IgD-negative memory B cell (primary cell): ENCODE measurements at regions not wholly inside any gene's neighbourhood (a gene's known extent, or its start where the extent isn't known, plus 50 kb on each side); places are given as distances from the start of the nearest gene placed in this dataset.

Experiments used
- H3K27ac Mint-ChIP-seq, 3 donors: one replicate each; pipeline ENCODE4 v1.8.0; 2020 to 2022; ENCODE audit warnings: mild to moderate bottlenecking in 3 of 3, mixed read lengths in 3 of 3, moderate library complexity in 1 of 3
- H3K27me3 Mint-ChIP-seq: one replicate; pipeline ENCODE4 v1.8.0; 2021; ENCODE audit warnings: mixed read lengths
- H3K36me3 Mint-ChIP-seq: one replicate; pipeline ENCODE4 v1.8.0; 2020; ENCODE audit warnings: mild to moderate bottlenecking, mixed read lengths
- H3K4me1 Mint-ChIP-seq, 3 donors: one replicate each; pipeline ENCODE4 v1.8.0; 2020 to 2022; ENCODE audit warnings: mixed read lengths in 3 of 3, mild to moderate bottlenecking in 1 of 3
- H3K4me3 Mint-ChIP-seq, 4 donors: one replicate each; pipeline ENCODE4 v1.8.0; 2020 to 2022; ENCODE audit warnings: mild to moderate bottlenecking in 4 of 4, mixed read lengths in 4 of 4, moderate library complexity in 3 of 4
- H3K9me3 Mint-ChIP-seq, 3 donors: one replicate each; pipeline ENCODE4 v1.8.0; 2020 to 2021; ENCODE audit warnings: mixed read lengths in 3 of 3, mild to moderate bottlenecking in 1 of 3

DNA sequence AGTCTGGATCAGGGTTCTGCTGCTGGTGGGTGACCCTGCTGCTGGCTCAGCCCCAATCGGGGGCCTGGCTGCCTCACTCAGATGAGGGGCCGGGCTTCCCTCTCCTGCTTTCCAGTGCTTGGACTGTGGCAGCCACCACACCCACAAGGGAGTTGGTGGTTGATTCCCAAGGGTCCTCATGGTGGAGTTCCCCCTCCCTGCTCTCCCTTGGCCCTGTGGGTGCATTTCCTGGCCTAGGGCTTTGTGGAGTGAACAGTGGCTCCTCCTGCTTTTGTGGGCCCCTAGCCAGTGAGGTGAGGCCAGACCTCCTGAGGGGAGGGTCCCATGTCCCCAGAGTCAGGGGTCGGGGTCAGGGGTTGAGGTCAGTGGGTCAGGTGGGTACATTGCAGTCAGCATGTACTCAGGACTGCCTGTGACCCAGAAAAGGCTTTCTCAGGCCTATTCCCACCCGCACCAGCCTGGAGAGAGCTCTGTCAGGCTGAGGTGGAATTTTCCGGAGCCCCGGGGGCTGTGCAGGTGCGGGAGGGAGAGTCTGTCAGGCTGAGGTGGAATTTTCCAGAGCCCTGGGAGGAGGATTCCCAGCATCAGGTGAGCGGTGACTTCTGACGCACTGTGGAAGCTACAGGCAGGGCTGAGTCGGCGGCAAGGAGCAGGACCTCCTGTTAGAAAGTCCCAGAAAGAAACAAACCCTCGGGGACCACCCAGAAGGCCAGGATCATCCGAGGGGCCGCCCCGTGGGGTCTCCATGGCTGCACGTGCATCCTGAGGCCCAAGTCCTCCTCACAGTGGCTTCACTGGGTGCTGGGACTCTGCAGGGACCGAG lies 94.4 kb upstream of the INSIG1 start:
- Mint-ChIP-seq H3K27ac (peak overlapping the region in 1 of 3 donors; percentile 31), H3K27me3 (no peaks in the 10 kb centered on the region), H3K4me1 (peaks cover 13 to 21% (median 19%) of the 10 kb centered on the region in 3 donors), H3K36me3 (peaks cover 2% of the 10 kb centered on the region), H3K9me3 (no peaks in the 10 kb centered on the region), H3K4me3 (no peak overlapping the region)

DNA sequence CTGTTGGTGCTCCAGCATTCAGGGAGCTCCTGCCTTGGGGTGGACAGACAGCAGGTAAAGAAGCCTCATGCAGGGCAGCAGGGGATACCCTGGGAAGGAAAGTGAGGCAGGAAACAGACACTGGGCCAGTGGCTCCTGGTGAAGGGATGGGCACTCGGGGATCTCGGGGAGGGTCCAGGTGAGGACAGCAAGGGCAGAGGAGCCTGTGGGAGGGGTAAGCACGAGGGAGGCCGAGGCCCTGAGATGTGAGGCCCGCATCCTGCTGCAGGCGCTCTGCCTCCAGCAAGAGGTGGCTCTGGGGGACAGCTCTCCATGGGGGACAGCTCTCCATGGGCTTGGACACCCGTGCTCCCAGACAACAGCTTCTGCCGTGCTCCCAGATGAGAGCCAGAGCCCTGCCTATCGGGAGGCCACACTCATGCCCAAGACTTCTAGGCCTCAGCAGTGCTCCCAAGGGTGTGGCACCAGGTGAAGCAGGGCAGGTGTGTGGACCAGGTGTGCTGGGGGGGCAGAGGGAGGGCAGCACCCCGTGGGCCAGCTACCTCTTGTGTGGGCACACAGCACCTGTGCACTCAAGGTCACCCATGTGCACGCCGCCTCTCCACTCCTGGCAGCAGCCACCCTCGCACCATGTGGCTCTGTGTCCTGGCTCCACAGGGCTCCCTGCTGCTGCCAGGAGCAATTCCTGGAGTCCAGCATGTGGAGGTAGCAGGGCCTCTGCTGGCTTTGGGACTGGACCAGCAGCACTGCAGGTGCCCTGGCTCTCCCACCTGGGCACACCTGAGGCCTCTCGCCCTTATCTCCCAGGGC lies 93.6 kb upstream of the INSIG1 start:
- H3K27ac Mint-ChIP-seq = peak overlapping the region in 2 of 3 donors; percentile 77 to 83

GRCh38 chr7:155204744-155205367 lies 92.8 kb upstream of the INSIG1 start:
- Mint-ChIP-seq H3K4me3 (peak overlapping the region; percentile 79 to 95 (median 84)), H3K36me3 (no peaks in the 10 kb centered on the region), H3K27ac (peak overlapping the region; percentile 83 to 95 (median 93)), H3K27me3 (no peaks in the 10 kb centered on the region), H3K9me3 (no peaks in the 10 kb centered on the region), H3K4me1 (peaks cover 13 to 21% (median 19%) of the 10 kb centered on the region in 3 donors)

More for the DNA sequence above, 93.6 kb upstream of the INSIG1 start:
- H3K36me3 Mint-ChIP-seq = peaks cover 2% of the 10 kb centered on the region
- H3K4me1 Mint-ChIP-seq = peaks cover 13 to 21% (median 19%) of the 10 kb centered on the region in 3 donors
- H3K4me3 Mint-ChIP-seq = no peak overlapping the region
- no peaks in the 10 kb centered on the region for H3K9me3 Mint-ChIP-seq
- no peaks in the 10 kb centered on the region for H3K27me3 Mint-ChIP-seq

GRCh38 chr7:155205368-155206317 lies 92.0 kb upstream of the INSIG1 start:
- H3K9me3 Mint-ChIP-seq = no peaks in the 10 kb centered on the region
- H3K4me1 Mint-ChIP-seq = peaks cover 13 to 21% (median 19%) of the 10 kb centered on the region in 3 donors
- peak overlapping the region; percentile 83 to 95 (median 93) for H3K27ac Mint-ChIP-seq
- H3K27me3 Mint-ChIP-seq = no peaks in the 10 kb centered on the region
- no peaks in the 10 kb centered on the region for H3K36me3 Mint-ChIP-seq
- peak overlapping the region; percentile 79 to 95 (median 84) for H3K4me3 Mint-ChIP-seq

DNA sequence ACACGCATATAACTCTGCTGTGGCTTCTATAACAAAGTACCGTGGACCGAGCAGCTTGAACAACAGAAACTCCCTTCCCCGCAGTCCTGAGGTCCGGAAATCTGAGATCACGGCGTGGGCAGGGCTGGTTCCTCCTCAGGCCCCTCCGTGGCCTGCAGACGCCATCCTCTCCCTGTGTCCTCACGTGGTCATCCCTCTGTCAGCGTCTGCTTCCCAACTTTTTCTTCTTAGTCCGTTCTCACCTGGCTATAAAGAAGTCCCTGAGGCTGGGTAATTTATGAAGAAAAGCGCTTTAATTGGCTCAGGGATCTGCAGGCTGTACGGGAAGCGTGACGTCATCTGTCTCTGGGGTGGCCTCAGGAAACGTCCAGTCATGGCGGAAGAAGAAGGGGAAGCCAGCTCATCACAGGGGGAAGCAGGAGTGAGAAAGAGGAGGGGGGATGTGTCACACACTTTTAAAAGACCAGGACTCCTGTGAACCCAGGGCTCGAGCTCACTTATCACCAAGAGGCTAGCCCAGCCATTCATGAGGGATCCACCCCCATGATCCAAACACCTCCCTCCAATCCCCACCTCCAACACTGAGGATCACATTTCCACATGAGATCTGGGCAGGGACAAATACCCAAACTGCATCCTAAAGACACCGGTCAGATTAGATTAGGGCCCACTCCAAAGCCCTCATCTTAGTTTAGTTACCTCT lies 91.2 kb upstream of the INSIG1 start:
- Mint-ChIP-seq H3K4me1 (peaks cover 13 to 21% (median 19%) of the 10 kb centered on the region in 3 donors), H3K27me3 (no peaks in the 10 kb centered on the region), H3K27ac (peak overlapping the region; percentile 50 to 95 (median 83)), H3K9me3 (no peaks in the 10 kb centered on the region), H3K36me3 (no peaks in the 10 kb centered on the region), H3K4me3 (peak overlapping the region; percentile 79 to 95 (median 84))

DNA sequence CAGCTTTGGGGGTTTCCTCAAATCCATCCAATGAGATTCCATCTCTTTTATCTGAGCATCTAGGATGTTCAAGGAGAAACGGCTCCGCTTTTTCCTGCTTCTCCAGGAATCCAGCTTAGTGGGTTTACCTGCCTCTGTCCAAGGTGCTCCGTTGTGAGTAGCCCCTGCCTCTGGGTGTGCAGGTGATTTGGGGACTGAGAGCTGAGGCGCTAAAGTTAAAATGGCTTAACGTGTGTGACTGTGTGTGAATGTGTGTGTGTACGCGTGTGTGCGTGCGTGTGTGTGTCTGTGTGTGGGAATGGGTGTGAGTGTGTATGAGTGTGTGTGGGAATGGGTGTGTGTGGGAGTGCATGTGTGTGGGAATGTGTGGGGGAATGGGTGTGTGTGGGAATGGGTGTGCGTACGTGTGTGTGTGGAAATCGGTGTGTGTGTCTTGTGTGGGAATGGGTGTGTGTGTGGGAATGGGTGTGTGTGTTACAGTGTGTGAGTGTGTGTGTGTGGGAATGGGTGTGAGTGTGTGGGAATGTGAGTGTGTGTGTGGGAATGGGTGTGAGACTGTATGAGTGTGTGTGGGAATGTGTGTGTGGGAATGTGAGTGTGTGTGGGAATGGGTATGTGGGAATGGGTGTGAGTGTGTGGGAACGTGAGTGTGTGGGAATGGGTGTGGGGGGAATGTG lies 90.2 kb upstream of the INSIG1 start:
- peaks cover 13 to 21% (median 19%) of the 10 kb centered on the region in 3 donors for H3K4me1 Mint-ChIP-seq
- H3K9me3 Mint-ChIP-seq = no peaks in the 10 kb centered on the region
- no peaks in the 10 kb centered on the region for H3K36me3 Mint-ChIP-seq
- no peaks in the 10 kb centered on the region for H3K27me3 Mint-ChIP-seq
- no peak overlapping the region for H3K27ac Mint-ChIP-seq
- peak overlapping the region in 1 of 4 donors; percentile 78 for H3K4me3 Mint-ChIP-seq

- no peaks in the 10 kb centered on the region for H3K9me3 Mint-ChIP-seq
- H3K27me3 Mint-ChIP-seq = no peaks in the 10 kb centered on the region
- no peak overlapping the region for H3K27ac Mint-ChIP-seq
- H3K4me3 Mint-ChIP-seq = no peak overlapping the region
- H3K4me1 Mint-ChIP-seq = peaks cover 13 to 20% (median 19%) of the 10 kb centered on the region in 3 donors
- no peaks in the 10 kb centered on the region for H3K36me3 Mint-ChIP-seq
Measured at GRCh38 chr7:155208681-155209477, 88.8 kb upstream of the INSIG1 start.

- Mint-ChIP-seq H3K4me3 (no peak overlapping the region), H3K4me1 (peaks cover 13 to 20% (median 19%) of the 10 kb centered on the region in 3 donors), H3K27me3 (peaks cover 4% of the 10 kb centered on the region), H3K36me3 (no peaks in the 10 kb centered on the region), H3K27ac (no peak overlapping the region), H3K9me3 (no peaks in the 10 kb centered on the region)
Measured at GRCh38 chr7:155209478-155210319, 88.0 kb upstream of the INSIG1 start.

DNA sequence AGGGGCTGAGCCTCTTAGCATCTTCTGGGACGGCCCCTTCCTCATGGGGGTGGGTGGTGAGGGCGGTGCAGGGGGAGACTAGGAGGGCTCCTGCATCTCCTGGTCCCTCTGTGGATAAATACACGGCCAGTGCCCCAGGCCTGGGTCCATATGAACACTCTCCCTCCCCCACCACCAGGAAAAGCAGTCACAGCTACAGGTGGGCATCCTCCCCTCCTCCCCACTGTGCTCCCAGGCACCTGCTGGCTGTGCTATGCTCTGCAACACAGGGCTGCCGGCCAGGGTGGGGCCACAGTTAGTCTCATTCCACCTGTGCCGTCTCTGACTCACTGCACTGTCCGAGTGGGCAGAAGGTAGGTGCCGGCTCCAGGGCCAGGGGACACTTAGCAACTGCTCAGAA lies 87.3 kb upstream of the INSIG1 start:
- no peaks in the 10 kb centered on the region for H3K9me3 Mint-ChIP-seq
- H3K4me1 Mint-ChIP-seq = peaks cover 8 to 16% (median 14%) of the 10 kb centered on the region in 3 donors
- H3K4me3 Mint-ChIP-seq = no peak overlapping the region
- H3K27ac Mint-ChIP-seq = no peak overlapping the region
- H3K27me3 Mint-ChIP-seq = peaks cover 4% of the 10 kb centered on the region
- H3K36me3 Mint-ChIP-seq = no peaks in the 10 kb centered on the region

- Mint-ChIP-seq H3K27ac (peak overlapping the region in 1 of 3 donors; percentile 63), H3K27me3 (peaks cover 4% of the 10 kb centered on the region), H3K9me3 (no peaks in the 10 kb centered on the region), H3K4me3 (peak overlapping the region in 1 of 4 donors; percentile 43), H3K4me1 (peaks cover 0 to 10% (median 7%) of the 10 kb centered on the region in 3 donors), H3K36me3 (no peaks in the 10 kb centered on the region)
Measured at GRCh38 chr7:155211173-155211572, 86.5 kb upstream of the INSIG1 start.

- Mint-ChIP-seq H3K27ac (no peak overlapping the region), H3K4me3 (no peak overlapping the region), H3K36me3 (no peaks in the 10 kb centered on the region), H3K9me3 (no peaks in the 10 kb centered on the region), H3K27me3 (peaks cover 4% of the 10 kb centered on the region), H3K4me1 (peaks cover 0 to 6% (median 1%) of the 10 kb centered on the region in 3 donors)
Measured at GRCh38 chr7:155211761-155212160, 85.9 kb upstream of the INSIG1 start.
